ENCODE measurements at regions not wholly inside any gene's neighbourhood (a gene's known extent, or its start where the extent isn't known, plus 50 kb on each side); places are given as distances from the start of the nearest gene placed in this dataset.
A peak's percentile ranks its signal among the peaks of the same experiment; 100 is the strongest.
"Not testable (repeated sequence)": the region's sequence is repeated elsewhere in the genome, so short reads cannot be mapped to it uniquely, and the experiment has no call there.

DNA sequence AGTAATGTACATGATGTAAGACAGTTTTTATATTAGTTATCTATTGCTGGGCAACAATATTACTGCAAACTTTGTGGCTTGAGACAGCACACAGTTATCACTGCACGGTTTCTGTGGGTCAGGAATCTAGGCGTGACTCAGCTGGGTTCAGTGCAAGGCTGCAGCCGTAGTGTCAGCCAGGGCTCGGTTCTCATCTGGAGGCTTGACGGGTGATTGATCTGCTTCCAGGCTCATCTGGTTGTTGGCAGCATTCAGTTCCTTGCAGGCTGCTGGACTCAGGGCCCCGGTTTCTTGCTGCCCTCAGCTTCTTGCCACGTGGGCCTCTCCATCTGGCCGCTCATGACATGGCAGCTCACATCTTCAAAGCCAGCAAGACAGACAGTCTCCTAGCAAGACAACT is 197.7 kb upstream of the EEF2KMT start:
- DNase-seq (ENCODE audit: low read depth) = not testable (repeated sequence)

DNA sequence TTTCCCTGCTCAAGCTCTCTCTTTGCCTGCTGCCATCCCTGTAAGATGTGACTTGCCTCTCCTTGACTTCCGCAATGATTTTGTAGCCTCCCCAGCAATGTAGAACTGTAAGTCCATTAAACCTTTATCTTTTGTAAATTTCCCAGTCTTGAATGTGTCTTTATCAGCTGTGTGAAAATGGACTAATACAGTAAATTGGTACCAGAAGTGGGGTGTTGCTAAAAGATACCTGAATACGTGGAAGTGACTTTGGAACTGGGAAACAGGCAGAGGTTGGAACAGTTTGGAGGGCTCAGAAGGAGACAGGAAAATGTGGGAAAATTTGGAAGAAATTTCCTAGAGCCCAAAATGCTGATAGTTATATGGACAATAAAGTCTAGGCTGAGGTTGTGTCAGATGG is 184.6 kb upstream of the EEF2KMT start:
- not testable (repeated sequence) for DNase-seq (ENCODE audit: low read depth)

DNA sequence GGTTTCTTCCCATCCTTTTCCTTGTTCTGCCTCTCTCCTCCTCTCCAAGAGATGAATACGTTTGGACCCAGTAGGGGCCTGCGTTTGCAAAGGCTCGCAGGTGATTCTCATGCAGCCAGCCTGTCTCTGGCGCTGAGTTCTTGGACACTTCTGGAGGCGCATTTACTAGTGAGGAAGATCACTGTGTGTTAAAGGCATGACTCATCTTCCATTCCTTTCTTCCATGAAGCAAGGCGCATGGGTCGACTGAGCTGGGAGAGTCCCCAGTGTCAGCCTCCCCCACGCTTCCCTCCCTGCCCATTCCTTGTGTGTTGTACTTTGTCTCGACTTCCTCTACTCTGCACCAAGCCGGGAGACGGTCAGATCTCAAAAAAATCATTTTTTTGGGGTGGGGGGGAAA is 159.9 kb upstream of the EEF2KMT start:
- no peak for DNase-seq (ENCODE audit: low read depth)

DNA sequence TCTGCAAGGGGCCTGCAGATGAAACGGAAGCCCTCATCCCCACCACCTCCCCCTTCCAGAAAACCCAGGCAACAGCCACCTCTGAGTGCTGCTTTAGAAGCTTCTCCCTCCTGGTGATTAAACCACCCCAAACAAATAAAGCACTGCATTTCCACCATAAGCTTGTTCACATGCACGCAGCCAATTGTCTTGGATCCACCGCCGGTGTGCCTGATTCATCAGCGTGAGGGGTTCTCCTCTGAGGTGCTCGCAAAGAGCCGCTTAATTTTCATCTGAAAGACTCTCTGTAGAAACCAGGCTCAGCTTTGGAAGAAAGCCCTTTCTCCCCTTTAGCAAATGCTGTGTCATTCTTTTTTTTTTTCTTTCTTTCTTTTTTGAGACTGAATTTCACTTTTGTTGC is 155.2 kb upstream of the EEF2KMT start:
- DNase-seq (ENCODE audit: low read depth) = no peak

DNA sequence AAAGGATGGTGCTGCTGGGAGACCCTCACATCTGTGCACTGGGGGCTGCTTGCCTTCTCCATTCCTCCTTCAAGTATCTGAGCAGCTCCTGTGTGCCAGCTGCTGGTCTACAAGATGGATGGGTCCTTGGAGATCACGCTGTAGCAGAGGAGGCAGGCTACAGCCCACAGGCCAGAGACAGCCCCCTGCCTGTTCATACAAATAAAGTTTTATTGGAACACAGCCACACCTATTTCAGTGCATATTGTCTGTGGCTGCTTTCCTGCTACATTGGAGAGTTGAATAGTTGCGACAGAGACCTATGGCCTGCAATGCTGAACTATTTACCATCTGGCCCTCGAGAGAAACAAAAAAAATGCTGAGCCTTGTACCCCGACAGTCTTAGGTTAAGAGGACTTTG is 149.8 kb upstream of the EEF2KMT start:
- DNase-seq (ENCODE audit: low read depth) = not testable (repeated sequence)

DNA sequence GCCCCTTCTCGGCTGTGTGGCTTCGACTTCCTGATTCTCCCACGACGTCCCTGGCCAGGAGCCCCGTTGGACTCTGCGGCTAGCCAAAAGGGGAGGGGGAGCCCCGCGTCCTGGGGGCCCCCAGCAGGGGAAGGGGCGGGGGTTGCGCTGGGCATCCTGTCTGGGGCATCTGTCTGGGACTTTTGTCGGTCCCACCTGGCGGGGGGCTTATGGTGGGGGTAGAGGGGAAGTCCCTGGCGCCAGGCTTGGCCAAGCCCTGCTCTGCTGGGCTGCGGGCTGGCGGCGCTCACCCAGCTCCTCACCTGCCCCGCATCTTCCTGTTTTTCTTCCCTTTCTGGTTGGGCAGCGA is 142.7 kb upstream of the EEF2KMT start:
- not testable (repeated sequence) for DNase-seq (ENCODE audit: low read depth)

DNA sequence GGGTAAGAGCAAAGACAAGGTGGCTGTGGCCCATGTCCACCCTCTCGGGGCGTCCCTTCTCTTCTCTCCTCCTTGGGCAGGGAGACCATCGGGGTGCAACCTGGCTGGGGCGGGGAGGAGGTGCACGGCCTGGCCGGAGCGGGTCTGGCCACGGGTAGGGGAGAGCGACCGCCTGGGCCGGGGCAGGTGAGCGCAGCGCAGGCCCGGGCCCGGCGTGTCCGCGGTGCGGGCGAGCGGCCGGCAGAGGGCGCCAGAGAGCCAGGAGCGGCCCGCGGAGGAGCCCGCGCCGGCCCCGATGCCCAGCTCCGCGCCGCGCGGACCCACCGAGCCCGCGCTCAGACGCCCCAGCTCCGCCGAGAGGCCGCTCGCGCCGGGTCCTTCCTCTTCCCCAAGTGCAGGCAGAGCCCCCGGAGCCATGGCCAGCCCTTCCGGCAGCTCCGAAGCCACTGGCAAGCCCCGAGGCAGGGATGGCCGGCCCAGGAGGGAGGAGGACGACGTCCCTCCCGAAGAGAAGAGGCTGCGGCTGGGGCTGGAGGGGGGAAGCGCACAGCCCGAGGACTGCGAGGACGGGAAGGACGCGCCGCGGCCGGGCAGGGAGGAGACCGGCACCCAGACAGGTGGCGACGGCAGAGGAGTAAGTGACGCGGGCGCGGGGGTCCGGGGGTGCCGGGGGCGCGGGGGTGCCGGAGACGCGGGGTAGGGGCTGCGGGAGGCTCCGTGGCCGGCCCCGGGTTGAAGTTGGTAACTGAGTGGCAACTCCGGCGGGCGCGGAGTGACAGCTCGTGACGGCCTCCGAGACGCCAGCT is 142.1 kb upstream of the EEF2KMT start:
- DNase-seq (ENCODE audit: low read depth) = peak; percentile 3

DNA sequence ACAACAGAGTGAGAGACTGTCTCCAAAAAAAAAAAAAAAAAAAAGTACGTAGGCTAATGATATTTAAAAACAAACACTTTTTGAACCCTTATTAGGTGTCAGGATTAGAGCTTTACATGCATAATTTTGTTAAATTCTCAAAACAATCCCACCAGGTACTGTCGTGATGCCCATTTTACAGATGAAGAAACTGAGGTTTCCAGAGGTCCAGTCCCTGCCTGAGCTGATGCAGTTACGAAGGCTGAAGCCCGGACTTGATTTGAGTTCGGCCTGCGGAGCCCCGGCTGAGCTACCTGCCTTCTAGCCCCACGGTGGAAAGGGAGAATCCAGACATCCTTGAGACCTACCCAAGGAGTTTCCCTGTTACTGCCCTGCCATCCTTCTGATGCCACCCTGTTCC is 137.5 kb upstream of the EEF2KMT start:
- DNase-seq (ENCODE audit: low read depth) = no peak

DNA sequence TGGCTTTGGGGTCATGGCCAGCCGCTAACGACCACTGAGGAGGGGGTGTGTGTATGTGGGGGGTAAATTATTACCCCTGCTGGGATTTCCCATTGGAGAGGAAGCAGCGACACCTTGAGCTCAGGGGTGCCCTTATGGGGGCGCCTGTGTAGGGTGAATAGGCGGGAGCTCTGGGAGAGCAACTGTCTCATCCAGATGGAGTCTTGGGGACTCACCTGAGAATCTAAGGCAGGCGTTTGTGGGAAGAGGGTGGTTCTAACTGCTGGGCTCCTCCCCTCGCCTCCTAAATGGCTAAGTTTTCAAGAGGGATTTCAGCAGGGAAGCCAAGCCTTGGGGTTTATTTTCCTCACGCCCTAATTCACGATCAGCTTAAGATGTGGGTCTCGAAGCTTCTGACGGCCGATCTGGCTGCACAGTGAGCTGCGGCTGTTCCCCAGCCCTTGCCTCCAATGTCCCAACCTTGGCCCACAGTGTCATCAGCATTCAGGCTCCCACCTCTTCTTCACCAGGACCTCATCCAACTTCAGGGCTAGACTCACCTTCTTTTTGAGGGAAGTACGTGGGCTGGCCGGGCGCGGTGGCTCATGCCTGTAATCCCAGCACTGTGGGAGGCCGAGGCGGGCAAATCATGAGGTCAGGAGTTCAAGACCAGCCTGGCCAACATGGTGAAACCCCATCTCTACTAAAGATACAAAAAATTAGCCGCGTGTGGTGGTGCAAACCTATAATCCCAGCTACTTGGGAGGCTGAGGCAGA is 136.9 kb upstream of the EEF2KMT start:
- DNase-seq (ENCODE audit: low read depth) = no peak

DNA sequence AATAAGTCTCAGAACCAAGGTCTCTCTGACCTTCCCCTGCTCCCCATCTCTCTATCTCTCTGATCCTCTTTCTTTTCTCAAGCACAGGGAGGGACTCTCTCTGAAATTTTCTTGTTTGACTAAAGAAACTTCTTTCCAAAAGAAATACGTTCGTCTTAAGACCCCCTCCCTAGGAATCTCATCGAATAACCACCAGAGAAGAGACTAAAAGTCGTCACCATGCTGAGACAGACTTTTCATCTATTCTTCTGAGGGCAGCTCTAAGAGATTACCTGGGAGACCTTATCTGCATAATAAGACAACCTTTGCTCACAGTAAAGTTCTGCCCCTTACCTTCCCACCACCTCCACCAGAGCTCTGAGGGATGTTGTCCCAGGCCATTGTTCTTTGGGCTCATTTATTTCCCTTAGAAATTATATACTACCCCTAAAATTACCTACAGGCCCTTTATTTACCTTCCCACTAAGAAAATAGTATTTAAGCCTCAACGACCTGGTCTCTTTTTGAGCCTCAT is 133.7 kb upstream of the EEF2KMT start:
- no peak for DNase-seq (ENCODE audit: low read depth)

DNA sequence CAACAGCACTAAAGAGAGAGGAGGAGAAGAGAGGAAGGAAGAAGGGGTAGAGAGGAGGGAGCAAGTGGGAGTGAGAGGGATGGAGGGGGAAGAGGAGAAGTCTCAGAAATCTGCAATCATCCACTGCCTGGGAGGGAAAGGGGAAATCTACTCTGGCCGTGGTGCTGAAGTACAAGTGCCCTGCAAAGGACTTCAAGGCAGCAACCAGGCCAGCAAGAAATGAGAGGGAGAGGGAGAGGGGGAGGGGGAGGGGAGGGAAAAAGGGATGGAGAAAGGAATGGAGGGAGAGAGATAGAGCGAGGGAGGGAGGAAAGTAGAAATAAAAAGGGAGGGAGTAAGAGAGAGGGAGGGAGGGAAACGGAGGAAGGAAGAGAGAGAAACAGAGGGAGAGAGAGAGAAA is 130.8 kb upstream of the EEF2KMT start:
- DNase-seq (ENCODE audit: low read depth) = no peak

DNA sequence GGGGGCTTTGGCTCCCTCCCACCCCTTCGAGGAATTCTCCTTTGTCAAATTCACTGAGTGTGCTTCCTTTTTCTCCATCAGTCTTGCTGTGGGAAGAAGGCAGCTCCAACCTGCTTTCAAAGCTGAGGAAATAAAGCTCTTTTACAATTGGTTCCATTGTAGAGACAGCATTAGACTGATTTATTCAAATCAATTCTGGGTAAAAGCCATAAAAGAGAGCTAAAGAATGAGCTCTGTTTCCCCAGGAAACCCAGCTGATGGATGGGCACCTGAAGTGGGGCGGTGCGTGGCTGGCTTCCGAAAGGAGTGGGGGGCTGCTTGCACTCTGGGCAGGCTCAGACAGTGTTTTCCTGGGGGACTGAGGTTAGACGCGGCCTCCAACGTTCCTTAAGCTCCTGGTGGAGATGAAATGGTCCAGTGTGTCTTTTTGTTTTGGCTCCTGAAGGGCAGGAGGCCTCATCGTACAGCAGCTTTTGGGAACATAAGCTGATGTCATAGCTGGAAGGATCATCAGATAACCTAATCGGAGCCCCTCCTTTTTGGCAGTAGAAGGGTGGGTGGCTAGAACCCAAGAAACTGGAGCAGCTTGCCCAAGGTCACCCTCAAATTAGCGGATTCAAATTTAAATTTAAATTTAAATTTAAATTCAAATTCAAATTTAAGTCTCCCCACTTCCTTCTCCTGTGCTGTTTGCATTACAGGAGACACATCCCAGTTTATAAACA is 128.5 kb upstream of the EEF2KMT start:
- DNase-seq (ENCODE audit: low read depth) = no peak

DNA sequence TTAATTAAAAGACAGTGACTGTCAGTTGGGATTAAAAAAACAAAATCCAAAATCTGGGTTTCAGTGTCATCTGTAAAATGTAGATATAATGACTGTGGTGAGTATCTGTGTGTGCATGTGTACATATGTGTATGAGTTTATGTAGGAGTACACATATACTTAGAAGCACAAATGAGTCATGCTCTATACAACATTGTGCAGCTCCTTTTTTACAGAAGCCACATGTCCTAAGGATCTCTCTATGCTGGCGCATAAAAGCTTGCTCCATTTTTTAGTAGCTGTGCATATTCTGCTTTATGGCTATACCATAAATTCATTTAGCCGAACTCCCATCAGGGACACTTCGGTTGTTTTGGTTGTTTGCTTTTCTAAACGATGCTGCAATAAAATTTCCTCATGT is 125.2 kb upstream of the EEF2KMT start:
- DNase-seq (ENCODE audit: low read depth) = no peak

DNA sequence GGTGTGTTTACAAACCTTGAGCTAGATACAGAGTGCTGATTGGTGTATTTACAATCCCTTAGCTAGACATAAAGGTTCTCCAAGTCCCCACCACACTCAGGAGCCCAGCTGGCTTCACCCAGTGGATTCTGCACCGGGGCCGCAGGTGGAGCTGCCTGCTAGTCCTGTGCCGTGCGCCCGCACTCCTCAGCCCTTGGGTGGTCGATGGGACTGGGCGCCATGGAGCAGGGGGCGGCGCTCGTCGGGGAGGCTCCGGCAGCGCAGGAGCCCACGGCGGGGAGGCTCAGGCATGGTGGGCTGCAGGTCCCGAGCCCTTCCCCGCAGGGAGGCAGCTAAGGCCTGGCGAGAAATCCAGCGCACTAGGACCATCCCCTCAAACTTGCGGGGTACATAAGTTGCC is 124.2 kb upstream of the EEF2KMT start:
- DNase-seq (ENCODE audit: low read depth) = not testable (repeated sequence)

DNA sequence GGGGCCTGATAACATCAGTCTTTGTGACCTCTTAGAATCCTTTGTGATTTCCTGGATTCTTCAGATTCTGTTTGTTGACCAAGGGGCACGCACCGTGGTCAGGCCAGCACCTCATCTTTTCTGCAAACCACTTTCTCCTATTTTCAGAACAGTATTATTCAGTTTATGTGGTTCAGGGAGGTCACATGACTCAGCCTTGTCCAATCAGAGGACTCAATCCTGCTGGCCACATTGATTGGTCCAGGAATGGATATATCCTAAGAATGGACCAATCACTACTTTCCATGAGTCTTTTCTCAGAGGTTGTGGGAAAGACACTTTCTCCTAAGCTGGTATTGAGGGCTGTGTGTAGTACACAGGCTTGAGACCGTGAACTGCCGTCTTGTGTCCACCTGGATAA is 123.1 kb upstream of the EEF2KMT start:
- no peak for DNase-seq (ENCODE audit: low read depth)

DNA sequence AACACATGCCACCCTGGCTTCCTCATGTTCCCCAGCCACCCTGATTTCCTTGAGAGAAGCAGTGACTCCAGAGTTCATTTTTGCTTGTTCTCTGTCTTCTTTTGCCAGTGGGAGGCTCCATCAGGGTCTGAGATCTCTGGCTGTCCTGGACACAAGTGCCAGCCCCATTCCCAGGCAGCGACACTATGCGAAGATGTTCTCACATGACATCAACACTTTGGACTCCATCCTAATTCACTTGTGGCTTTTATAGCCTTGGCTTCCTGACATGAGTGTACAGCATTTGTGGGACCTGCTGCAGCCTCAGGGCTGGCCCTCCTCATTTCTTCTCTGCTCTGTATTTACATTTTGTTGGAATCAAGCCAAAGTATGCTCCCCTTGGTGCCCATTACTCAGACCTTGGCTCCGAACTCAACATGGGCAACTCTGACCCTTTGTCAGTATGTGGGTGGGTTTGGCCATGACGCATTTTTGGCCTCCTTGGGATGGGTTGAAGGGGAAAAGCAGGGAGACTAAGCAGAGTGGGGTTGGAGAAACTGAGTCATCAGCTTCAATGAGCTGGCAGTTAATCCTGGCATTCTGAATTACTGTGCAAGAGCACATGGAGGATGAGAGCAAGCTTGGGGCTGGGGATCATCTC is 119.0 kb upstream of the EEF2KMT start:
- DNase-seq (ENCODE audit: low read depth) = no peak

DNA sequence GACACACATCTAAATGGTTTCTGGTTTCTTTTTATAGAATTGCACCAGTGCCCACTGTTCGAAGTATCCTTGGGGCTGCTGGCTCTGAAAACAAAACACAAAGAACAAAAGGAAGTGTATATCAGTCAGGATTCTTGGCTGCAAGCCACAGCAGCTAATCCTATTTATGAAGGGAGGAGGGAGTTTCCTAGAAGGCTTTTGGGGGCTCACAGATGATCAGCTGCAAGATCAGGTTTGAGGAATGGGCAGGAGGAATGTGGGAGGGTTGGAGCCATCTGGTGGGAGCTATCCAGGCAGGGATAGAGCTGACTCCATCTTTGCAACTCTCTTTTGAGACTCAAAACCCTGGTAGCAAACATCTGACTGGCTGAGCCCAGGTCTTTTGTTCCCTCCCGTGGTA is 118.3 kb upstream of the EEF2KMT start:
- DNase-seq (ENCODE audit: low read depth) = no peak

DNA sequence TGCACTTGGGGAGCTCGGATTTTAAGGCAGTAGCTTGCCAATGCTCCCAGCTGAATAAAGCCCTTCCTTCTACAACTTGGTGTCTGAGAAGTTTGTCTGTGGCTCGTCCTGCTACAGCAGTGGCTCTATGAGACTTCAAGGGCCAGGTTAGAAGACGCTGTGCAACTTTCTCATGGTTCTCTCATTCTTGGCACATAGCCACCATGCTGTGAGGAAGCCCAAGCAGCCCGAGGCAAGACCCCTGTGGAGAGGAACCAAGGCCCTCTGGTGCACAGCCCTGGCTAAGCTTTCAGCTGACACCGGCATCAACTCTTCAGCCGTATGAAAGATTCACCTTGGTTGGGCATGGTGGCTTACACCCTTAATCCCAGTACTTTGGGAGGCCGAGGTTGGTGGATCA is 116.9 kb upstream of the EEF2KMT start:
- no peak for DNase-seq (ENCODE audit: low read depth)

DNA sequence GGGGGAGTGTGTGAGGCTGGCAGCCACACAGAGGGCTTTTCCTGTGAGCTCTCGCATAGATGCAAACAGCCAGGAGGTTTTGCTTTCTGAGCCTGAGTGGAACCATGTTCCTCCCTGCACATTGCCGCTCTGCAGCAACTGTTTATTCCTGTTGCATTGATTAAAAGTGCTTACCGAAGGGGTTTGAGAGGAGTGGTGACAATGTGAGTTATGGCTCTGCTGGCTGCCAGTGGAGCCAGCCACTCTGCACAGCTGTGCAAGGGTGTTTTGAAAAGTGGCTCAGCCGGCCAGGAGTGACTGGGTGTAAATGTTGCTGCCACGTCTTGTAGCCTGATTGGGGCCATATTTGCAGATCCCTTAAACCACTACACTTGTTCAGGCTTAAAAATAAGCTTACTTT is 114.9 kb upstream of the EEF2KMT start:
- DNase-seq (ENCODE audit: low read depth) = not testable (repeated sequence)

DNA sequence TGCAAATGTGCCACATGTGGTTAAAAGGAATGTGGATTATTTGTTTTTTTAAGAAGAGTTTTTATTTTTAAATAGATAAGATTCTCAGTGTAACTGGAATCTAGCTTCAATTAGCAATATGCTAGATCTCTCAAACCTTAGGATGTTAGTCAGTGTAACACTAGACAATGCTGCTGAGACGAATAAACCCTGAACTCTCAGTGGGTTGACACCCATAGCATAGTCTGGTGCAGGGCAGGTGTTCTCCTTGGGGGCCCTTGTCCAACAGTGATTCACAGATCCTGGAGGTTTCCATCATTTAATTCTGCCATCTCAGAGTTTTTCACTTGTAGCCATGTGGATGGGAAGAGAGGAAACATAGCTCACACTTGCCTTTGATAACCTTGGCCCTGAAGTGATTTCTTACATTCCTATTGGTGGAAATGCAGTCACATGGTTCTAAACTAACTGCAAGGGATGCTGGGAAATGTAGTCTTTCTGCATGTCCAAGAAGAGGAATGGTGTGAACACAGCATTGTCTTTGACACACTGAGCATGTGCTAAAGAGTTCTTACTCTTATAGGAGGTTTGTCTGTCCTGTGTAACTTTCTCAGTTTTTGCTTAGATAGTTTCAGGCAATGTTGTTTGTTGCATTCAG is 110.4 kb upstream of the EEF2KMT start:
- not testable (repeated sequence) for DNase-seq (ENCODE audit: low read depth)

DNA sequence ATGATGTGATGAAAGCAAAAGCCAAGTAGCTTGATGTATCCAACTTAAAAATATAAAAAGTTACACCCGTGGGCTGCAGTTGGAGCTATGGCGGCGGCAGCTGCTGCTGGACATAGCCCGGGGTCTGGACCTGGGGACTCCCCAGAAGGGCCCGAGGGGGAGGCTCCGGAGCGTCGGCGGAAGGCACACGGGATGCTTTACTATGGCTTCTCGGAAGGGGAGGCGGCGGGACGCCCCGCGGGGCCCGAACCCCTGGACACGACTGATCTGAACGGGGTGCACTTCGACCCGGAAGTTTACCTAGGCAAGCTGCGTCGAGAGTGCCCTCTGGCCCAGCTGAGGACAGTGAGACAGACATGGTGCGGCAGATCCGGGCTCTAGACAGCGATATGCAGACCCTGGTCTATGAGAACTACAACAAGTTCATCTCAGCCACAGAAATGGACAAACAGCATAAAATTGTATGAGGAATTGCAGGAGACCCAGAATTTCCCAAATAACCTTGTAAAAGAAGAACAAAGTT is 109.5 kb upstream of the EEF2KMT start:
- no peak for DNase-seq (ENCODE audit: low read depth)

Measured in GM04504 (cell line).